Panc1 (cell line): ENCODE measurements at regions not wholly inside any gene's neighbourhood (a gene's known extent, or its start where the extent isn't known, plus 50 kb on each side); places are given as distances from the start of the nearest gene placed in this dataset.

Experiments
- CTCF ChIP-seq: fragments of 450-650 bp; IDR thresholded peaks from 2 replicates; pipeline ENCODE4 v1.5.1; 2017; ENCODE audit warnings: mild to moderate bottlenecking
- POLR2AphosphoS5 ChIP-seq: IDR thresholded peaks from 2 replicates; pipeline ENCODE4 v1.6.1; 2012; ENCODE audit warnings: mild to moderate bottlenecking, low read depth, low read length, moderate library complexity
- TCF7L2 ChIP-seq: IDR thresholded peaks from 2 replicates; pipeline ENCODE4 v1.6.1; 2011; ENCODE audit warnings: mild to moderate bottlenecking, low read depth, low read length, inconsistent platforms

DNA sequence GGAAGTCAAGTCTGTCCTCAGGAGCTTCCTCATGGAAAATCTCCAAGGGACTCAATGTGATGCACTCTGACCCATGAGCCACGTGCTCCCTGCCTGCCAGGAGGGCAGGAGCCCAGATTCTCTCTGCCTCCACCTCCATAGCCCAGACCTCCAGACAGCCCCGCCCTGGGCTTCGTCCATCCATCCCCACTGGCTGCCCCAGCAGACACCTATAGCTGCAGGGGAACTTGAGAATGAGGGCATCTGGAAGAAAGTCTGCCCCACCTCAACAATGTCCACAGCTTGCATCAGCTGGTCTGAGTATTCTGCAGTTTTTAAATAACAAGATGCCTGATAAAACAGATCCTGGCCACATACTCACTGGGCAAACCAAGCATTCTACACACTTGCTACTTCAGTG, 418.8 kb upstream of the SMIM21 start:
- TF ChIP-seq CTCF (no peak), TCF7L2 (no peak), POLR2AphosphoS5 (no peak)
